Hepatocyte (in vitro differentiated cells): ENCODE measurements at regions not wholly inside any gene's neighbourhood (a gene's known extent, or its start where the extent isn't known, plus 50 kb on each side); places are given as distances from the start of the nearest gene placed in this dataset.

Experiments used
- DNase-seq: peaks from one replicate; pipeline ENCODE4 v3.0.0-alpha.2; 2016; ENCODE audit warnings: low spot score
- H2AFZ ChIP-seq: fragments of 200-600 bp; sonication (generic); 2 replicates; pipeline ENCODE4 v1.6.0; 2016; ENCODE audit warnings: antibody characterized with exemption, mild to moderate bottlenecking
- H3K27ac ChIP-seq: fragments of 200-600 bp; sonication (generic); 2 replicates; pipeline ENCODE4 v1.5.1; 2016; ENCODE audit warnings: mild to moderate bottlenecking
- H3K27me3 ChIP-seq: fragments of 200-600 bp; sonication (generic); 2 replicates; pipeline ENCODE4 v1.6.1; 2016
- H3K36me3 ChIP-seq: fragments of 200-600 bp; sonication (generic); replicated peaks from 2 replicates; pipeline ENCODE4 v1.5.1; 2016; ENCODE audit warnings: low read depth; ENCODE audit not compliant: insufficient read depth
- H3K4me1 ChIP-seq: fragments of 200-600 bp; sonication (generic); 2 replicates; pipeline ENCODE4 v1.5.1; 2016; ENCODE audit warnings: mild to moderate bottlenecking, moderate library complexity; ENCODE audit not compliant: insufficient read depth
- H3K4me2 ChIP-seq: fragments of 200-600 bp; sonication (generic); 2 replicates; pipeline ENCODE4 v1.6.0; 2016
- H3K4me3 ChIP-seq: fragments of 200-600 bp; sonication (generic); 2 replicates; pipeline ENCODE4 v1.5.1; 2016; ENCODE audit warnings: mild to moderate bottlenecking
- H3K79me2 ChIP-seq: fragments of 200-600 bp; sonication (generic); 2 replicates; pipeline ENCODE4 v1.6.0; 2017; ENCODE audit warnings: mild to moderate bottlenecking
- H3K9me2 ChIP-seq: fragments of 200-600 bp; sonication (generic); replicated peaks from 2 replicates; pipeline ENCODE4 v1.6.0; 2017; ENCODE audit warnings: mild to moderate bottlenecking; ENCODE audit not compliant: insufficient read depth
- H3K9me3 ChIP-seq: fragments of 200-600 bp; sonication (generic); 2 replicates; pipeline ENCODE4 v1.5.1; 2016; ENCODE audit warnings: low read depth, mild to moderate bottlenecking
- H4K20me1 ChIP-seq: fragments of 200-600 bp; sonication (generic); 2 replicates; pipeline ENCODE4 v1.6.0; 2016; ENCODE audit warnings: mild to moderate bottlenecking; ENCODE audit not compliant: insufficient read depth, poor library complexity, severe bottlenecking
- CTCF ChIP-seq: fragments of 200-600 bp; sonication (generic); IDR thresholded peaks from 2 replicates; pipeline ENCODE4 v1.5.1; 2016; ENCODE audit warnings: antibody characterized with exemption, mild to moderate bottlenecking; ENCODE audit not compliant: poor library complexity
- EZH2 ChIP-seq: fragments of 200-600 bp; sonication (generic); IDR thresholded peaks from 2 replicates; pipeline ENCODE4 v1.6.1; 2016; ENCODE audit warnings: antibody characterized with exemption, mild to moderate bottlenecking, borderline replicate concordance
- EZH2phosphoT487 ChIP-seq: fragments of 200-600 bp; sonication (generic); IDR thresholded peaks from one replicate; pipeline ENCODE4 v1.6.1; 2018; ENCODE audit warnings: antibody characterized with exemption, mild to moderate bottlenecking, low read depth, moderate library complexity; ENCODE audit not compliant: unreplicated experiment, severe bottlenecking
- WGBS: methylation state at CpG from one replicate; pipeline ENCODE4 v1.1.6; 2016; ENCODE audit warnings: low lambda C conversion rate; ENCODE audit errors: missing lambda C conversion rate; 5-methylcytosine and 5-hydroxymethylcytosine counted together

GRCh38 chr2:12203528-12203927 is 457.1 kb downstream of the LPIN1 start:
- Histone ChIP-seq H3K4me2 (no peak overlapping the region), H3K9me2 (no peaks in the 10 kb centered on the region), H3K9me3 (no peaks in the 10 kb centered on the region), H3K4me1 (no peaks in the 10 kb centered on the region), H3K79me2 (no peaks in the 10 kb centered on the region), H2AFZ (no peak overlapping the region), H4K20me1 (no peaks in the 10 kb centered on the region), H3K27ac (no peak overlapping the region), H3K4me3 (no peak overlapping the region), H3K36me3 (no peaks in the 10 kb centered on the region), H3K27me3 (no peaks in the 10 kb centered on the region)
- DNase-seq = no peak
- WGBS = 93% methylated on average over 2 of the region's 2 CpGs
- TF ChIP-seq EZH2 = no peak
- TF ChIP-seq CTCF = no peak
- no peak for TF ChIP-seq EZH2phosphoT487

GRCh38 chr2:12205086-12205485 is 458.7 kb downstream of the LPIN1 start:
- Histone ChIP-seq H3K27me3 (no peaks in the 10 kb centered on the region), H3K36me3 (no peaks in the 10 kb centered on the region), H3K4me3 (no peak overlapping the region), H3K4me2 (no peak overlapping the region), H3K9me2 (no peaks in the 10 kb centered on the region), H3K9me3 (no peaks in the 10 kb centered on the region), H3K4me1 (no peaks in the 10 kb centered on the region), H4K20me1 (no peaks in the 10 kb centered on the region), H2AFZ (no peak overlapping the region), H3K27ac (no peak overlapping the region), H3K79me2 (no peaks in the 10 kb centered on the region)
- TF ChIP-seq EZH2phosphoT487 (no peak), EZH2 (no peak), CTCF (no peak)
- WGBS = 89% methylated on average over 3 of the region's 3 CpGs
- DNase-seq = no peak

- no peaks in the 10 kb centered on the region for H3K9me2 ChIP-seq
- H3K27me3 ChIP-seq = no peaks in the 10 kb centered on the region
- H3K79me2 ChIP-seq = no peaks in the 10 kb centered on the region
- no peaks in the 10 kb centered on the region for H3K36me3 ChIP-seq
- 79% methylated on average over 1 of the region's 1 CpG for WGBS
- TF ChIP-seq CTCF (no peak), EZH2 (no peak), EZH2phosphoT487 (no peak)
- no peaks in the 10 kb centered on the region for H4K20me1 ChIP-seq
- H3K4me1 ChIP-seq = no peaks in the 10 kb centered on the region
- DNase-seq = no peak
- no peak overlapping the region for H3K27ac ChIP-seq
- H3K4me2 ChIP-seq = no peak overlapping the region
- H2AFZ ChIP-seq = no peak overlapping the region
- no peaks in the 10 kb centered on the region for H3K9me3 ChIP-seq
- no peak overlapping the region for H3K4me3 ChIP-seq
Observed at GRCh38 chr2:12207491-12207890, 461.1 kb downstream of the LPIN1 start.
